ENCODE measurements at regions not wholly inside any gene's neighbourhood (a gene's known extent, or its start where the extent isn't known, plus 50 kb on each side); places are given as distances from the start of the nearest gene placed in this dataset.

- TF ChIP-seq, protein P1, sequence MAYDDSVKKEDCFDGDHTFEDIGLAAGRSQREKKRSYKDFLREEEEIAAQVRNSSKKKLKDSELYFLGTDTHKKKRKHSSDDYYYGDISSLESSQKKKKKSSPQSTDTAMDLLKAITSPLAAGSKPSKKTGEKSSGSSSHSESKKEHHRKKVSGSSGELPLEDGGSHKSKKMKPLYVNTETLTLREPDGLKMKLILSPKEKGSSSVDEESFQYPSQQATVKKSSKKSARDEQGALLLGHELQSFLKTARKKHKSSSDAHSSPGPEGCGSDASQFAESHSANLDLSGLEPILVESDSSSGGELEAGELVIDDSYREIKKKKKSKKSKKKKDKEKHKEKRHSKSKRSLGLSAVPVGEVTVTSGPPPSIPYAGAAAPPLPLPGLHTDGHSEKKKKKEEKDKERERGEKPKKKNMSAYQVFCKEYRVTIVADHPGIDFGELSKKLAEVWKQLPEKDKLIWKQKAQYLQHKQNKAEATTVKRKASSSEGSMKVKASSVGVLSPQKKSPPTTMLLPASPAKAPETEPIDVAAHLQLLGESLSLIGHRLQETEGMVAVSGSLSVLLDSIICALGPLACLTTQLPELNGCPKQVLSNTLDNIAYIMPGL (CRISPR knock-in tag; IDR thresholded peaks at IDR 0.05; ENCODE audit: borderline replicate concordance): no peak
- TF ChIP-seq MAFK (IDR thresholded peaks at IDR 0.05; ENCODE audit: partially characterized antibody) (no peak), CBX8 (IDR thresholded peaks at IDR 0.05) (no peak), USF2 (IDR thresholded peaks at IDR 0.05) (no peak), JUN (IDR thresholded peaks at IDR 0.05) (no peak)
Observed at GRCh38 chr4:28787947-28788346, 1927.3 kb downstream of the STIM2 start (continued).

DNA sequence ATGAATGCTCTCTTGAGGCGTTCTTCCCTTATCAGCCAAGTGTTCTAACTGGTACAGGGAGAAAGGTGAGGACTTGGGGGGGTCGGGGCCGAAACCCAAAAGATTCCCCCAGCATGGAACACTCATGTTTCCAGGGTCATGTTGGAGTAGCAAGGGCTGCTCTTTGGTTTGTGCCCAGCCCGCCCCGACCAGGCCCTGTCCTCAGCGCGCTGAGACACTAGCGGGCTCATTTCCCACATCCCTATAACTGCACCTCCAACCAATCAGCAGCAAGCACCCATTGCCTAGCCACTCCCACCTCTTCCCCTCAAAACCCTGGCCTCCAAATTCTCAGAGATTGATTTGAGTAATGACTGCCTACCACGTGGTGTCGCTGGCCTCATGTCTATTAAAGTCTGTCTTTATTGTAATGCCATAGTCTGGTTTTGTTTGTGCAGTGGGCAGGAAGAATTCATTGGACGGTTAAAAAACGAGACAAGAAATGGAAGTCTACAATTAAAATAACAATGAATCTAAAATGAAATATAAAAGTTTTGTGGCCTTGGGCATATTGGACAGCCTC lies 1928.4 kb downstream of the STIM2 start:
- DNase-seq (ENCODE audit: low read depth in 1 of 2, low spot score in 1 of 2): peak in 1 of 2 experiments; percentile 5
- no peak for ATAC-seq
- no peak for TF ChIP-seq RARB (CRISPR knock-in tag; IDR thresholded peaks at IDR 0.05)
- no peak for TF ChIP-seq KDM5A (IDR thresholded peaks at IDR 0.05)
- TF ChIP-seq HOXB13 (CRISPR knock-in tag; IDR thresholded peaks at IDR 0.05; ENCODE audit: low read depth): no peak
- TF ChIP-seq, protein P2, sequence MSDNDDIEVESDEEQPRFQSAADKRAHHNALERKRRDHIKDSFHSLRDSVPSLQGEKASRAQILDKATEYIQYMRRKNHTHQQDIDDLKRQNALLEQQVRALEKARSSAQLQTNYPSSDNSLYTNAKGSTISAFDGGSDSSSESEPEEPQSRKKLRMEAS (IDR thresholded peaks at IDR 0.05): no peak
- no peak for TF ChIP-seq JUNB (IDR thresholded peaks at IDR 0.05)
- TF ChIP-seq HOXA7 (CRISPR knock-in tag; IDR thresholded peaks at IDR 0.05): no peak
- no peak for TF ChIP-seq ZC3H11A (IDR thresholded peaks at IDR 0.05)
- TF ChIP-seq MAFK (IDR thresholded peaks at IDR 0.05; ENCODE audit: partially characterized antibody): no peak
- TF ChIP-seq ZNF302 (CRISPR knock-in tag; IDR thresholded peaks at IDR 0.05): no peak
- no peak for TF ChIP-seq NR3C1 (IDR thresholded peaks at IDR 0.05)
- TF ChIP-seq ESRRA (IDR thresholded peaks at IDR 0.05; ENCODE audit: borderline replicate concordance, low read length): no peak
- TF ChIP-seq CBX8 (IDR thresholded peaks at IDR 0.05): no peak
- TF ChIP-seq FOXS1 (CRISPR knock-in tag; IDR thresholded peaks at IDR 0.05): no peak
- no peak for TF ChIP-seq ZSCAN20 (CRISPR knock-in tag; IDR thresholded peaks at IDR 0.05)
- TF ChIP-seq, protein P3, sequence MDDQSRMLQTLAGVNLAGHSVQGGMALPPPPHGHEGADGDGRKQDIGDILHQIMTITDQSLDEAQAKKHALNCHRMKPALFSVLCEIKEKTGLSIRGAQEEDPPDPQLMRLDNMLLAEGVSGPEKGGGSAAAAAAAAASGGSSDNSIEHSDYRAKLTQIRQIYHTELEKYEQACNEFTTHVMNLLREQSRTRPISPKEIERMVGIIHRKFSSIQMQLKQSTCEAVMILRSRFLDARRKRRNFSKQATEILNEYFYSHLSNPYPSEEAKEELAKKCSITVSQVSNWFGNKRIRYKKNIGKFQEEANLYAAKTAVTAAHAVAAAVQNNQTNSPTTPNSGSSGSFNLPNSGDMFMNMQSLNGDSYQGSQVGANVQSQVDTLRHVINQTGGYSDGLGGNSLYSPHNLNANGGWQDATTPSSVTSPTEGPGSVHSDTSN (IDR thresholded peaks at IDR 0.05): no peak
- TF ChIP-seq E2F6 (IDR thresholded peaks at IDR 0.05; ENCODE audit: borderline replicate concordance, low read depth): no peak
- TF ChIP-seq CHD2 (IDR thresholded peaks at IDR 0.05; ENCODE audit: low read length, partially characterized antibody): no peak
- no peak for TF ChIP-seq FOSL2 (IDR thresholded peaks at IDR 0.05)
- TF ChIP-seq FOSL2 (CRISPR knock-in tag; IDR thresholded peaks at IDR 0.05): no peak
- no peak for FAIRE-seq
- 54% methylated on average over 9 of the region's 12 CpGs for WGBS (ENCODE audit: missing lambda C conversion rate)
- POLR2A ChIA-PET: no interaction called here
- Histone ChIP-seq H3K9me3 (no peaks in the 10 kb centered on the region), H3K4me2 (no peak overlapping the region), H3K4me3 (no peak overlapping the region), H3K27ac (no peak overlapping the region), H3K4me1 (no peaks in the 10 kb centered on the region)
- CTCF ChIA-PET: no interaction called here

GRCh38 chr4:28792917-28793597 lies 1927.1 kb upstream of the PCDH7 start:
- ATAC-seq: no peak
- no peak for TF ChIP-seq ZNF302 (CRISPR knock-in tag; IDR thresholded peaks at IDR 0.05)
- TF ChIP-seq JUN (IDR thresholded peaks at IDR 0.05): no peak
- TF ChIP-seq POLR2AphosphoS2 (conservative IDR thresholded peaks at IDR 0.05; ENCODE audit: low read length): no peak
- Histone ChIP-seq H3K4me3 (no peak overlapping the region), H3K4me1 (no peaks in the 10 kb centered on the region), H3K27ac (no peak overlapping the region), H3K4me2 (no peak overlapping the region), H3K9me3 (no peaks in the 10 kb centered on the region)
- 11% methylated on average over 4 of the region's 4 CpGs for WGBS (ENCODE audit: missing lambda C conversion rate)
- FAIRE-seq: no peak
- DNase-seq (ENCODE audit: low read depth in 1 of 2, low spot score in 1 of 2): no peak
- ChIA-PET POLR2A (no interaction called here), CTCF (no interaction called here)
